IMR-90 (cell line): ENCODE measurements at regions not wholly inside any gene's neighbourhood (a gene's known extent, or its start where the extent isn't known, plus 50 kb on each side); places are given as distances from the start of the nearest gene placed in this dataset.

Source experiments
- ATAC-seq: fragments of 200-7000 bp; cut with Tn5 transposase; 2 replicates; pipeline ENCODE4 v1.9.1; 2020; ENCODE audit warnings: low read depth, mild to moderate bottlenecking, moderate library complexity
- BruUV-seq: library from RNA; stranded (reverse); fragments of 400-500 nt; replicated peaks from 2 replicates; lab custom pipeline; 2021; lab: Mats Ljungman, UMichigan
- CTCF ChIA-PET: fragments of 300-600 bp; formaldehyde crosslinking; extraction: SDS; loops from one replicate; lab custom pipeline; 2021; ENCODE audit warnings: antibody characterized with exemption; lab: Yijun Ruan, JAX
- POLR2A ChIA-PET: fragments of 300-600 bp; sonication (Branson Sonifier 250); formaldehyde crosslinking; loops from one replicate; lab custom pipeline; 2022; ENCODE audit warnings: antibody characterized with exemption; ENCODE audit not compliant: unreplicated experiment; lab: Charles Lee
- DNase-seq: peaks from one replicate; pipeline ENCODE4 v3.0.0; 2013
- H2AFZ ChIP-seq: replicated peaks from 2 replicates; pipeline ENCODE3; 2013; ENCODE audit warnings: low read length, mild to moderate bottlenecking; ENCODE audit not compliant: poor library complexity
- H2AK5ac ChIP-seq: 2 replicates; pipeline ENCODE4 v1.6.1; 2013; ENCODE audit warnings: low read depth, low read length, inconsistent platforms
- H2AK9ac ChIP-seq: replicated peaks from 2 replicates; pipeline ENCODE3; 2013; ENCODE audit warnings: mild to moderate bottlenecking, low read depth, low read length, moderate library complexity; ENCODE audit not compliant: poor library complexity
- H2BK120ac ChIP-seq: 2 replicates; pipeline ENCODE4 v1.6.1; 2013; ENCODE audit warnings: low read depth, low read length, inconsistent platforms
- H2BK15ac ChIP-seq: 3 replicates; pipeline ENCODE4 v1.6.1; 2013; ENCODE audit warnings: low read depth, low read length, inconsistent platforms
- H2BK20ac ChIP-seq: 2 replicates; pipeline ENCODE4 v1.6.1; 2013; ENCODE audit warnings: low read depth, mild to moderate bottlenecking, inconsistent platforms, low read length, moderate library complexity
- H2BK5ac ChIP-seq: 2 replicates; pipeline ENCODE4 v1.6.1; 2013; ENCODE audit warnings: mild to moderate bottlenecking, low read depth, low read length, inconsistent platforms; ENCODE audit not compliant: poor library complexity, severe bottlenecking
- H3K14ac ChIP-seq: replicated peaks from 2 replicates; pipeline ENCODE4 v1.6.1; 2013; ENCODE audit warnings: low read depth, low read length, inconsistent platforms
- H3K18ac ChIP-seq: 2 replicates; pipeline ENCODE4 v1.6.1; 2013; ENCODE audit warnings: low read depth, low read length, control low read depth
- H3K23ac ChIP-seq: 2 replicates; pipeline ENCODE4 v1.6.1; 2013; ENCODE audit warnings: low read depth, low read length, inconsistent platforms
- H3K27ac ChIP-seq: 2 replicates; pipeline ENCODE4 v1.5.1; 2013; ENCODE audit warnings: mild to moderate bottlenecking, control low read depth, low read length; ENCODE audit not compliant: insufficient read depth
- H3K27me3 ChIP-seq: 2 replicates; pipeline ENCODE4 v1.6.1; 2013; ENCODE audit warnings: low read length; ENCODE audit not compliant: control insufficient read depth, insufficient read depth
- H3K36me3 ChIP-seq: 2 replicates; pipeline ENCODE4 v1.6.1; 2013; ENCODE audit warnings: low read length, mixed read lengths; ENCODE audit not compliant: control insufficient read depth, insufficient read depth
- H3K4ac ChIP-seq: 2 replicates; pipeline ENCODE4 v1.6.1; 2013; ENCODE audit warnings: low read depth, low read length, inconsistent platforms
- H3K4me1 ChIP-seq: 2 replicates; pipeline ENCODE4 v1.6.1; 2013; ENCODE audit warnings: low read length, mixed read lengths; ENCODE audit not compliant: control insufficient read depth, insufficient read depth
- H3K4me2 ChIP-seq: 2 replicates; pipeline ENCODE4 v1.6.1; 2013; ENCODE audit warnings: low read depth, mild to moderate bottlenecking, control low read depth, low read length, moderate library complexity
- H3K4me3 ChIP-seq: 2 replicates; pipeline ENCODE4 v1.5.1; 2013; ENCODE audit warnings: low read depth, mild to moderate bottlenecking, control low read depth, low read length, moderate library complexity; ENCODE audit not compliant: insufficient read depth
- H3K56ac ChIP-seq: 2 replicates; pipeline ENCODE4 v1.6.1; 2013; ENCODE audit warnings: low read length, inconsistent platforms; ENCODE audit not compliant: insufficient read depth; ENCODE audit errors: extremely low read depth
- H3K79me1 ChIP-seq, 2 experiments: 2 replicates each; pipeline ENCODE4 v1.6.1; 2013; ENCODE audit warnings: low read length in 2 of 2, inconsistent platforms in 1 of 2, low read depth in 1 of 2
- H3K9ac ChIP-seq: 2 replicates; pipeline ENCODE4 v1.6.1; 2013; ENCODE audit warnings: low read depth, low read length, control low read depth
- H3K9me1 ChIP-seq: 2 replicates; pipeline ENCODE4 v1.6.1; 2013; ENCODE audit warnings: low read length, inconsistent platforms; ENCODE audit not compliant: insufficient read depth
- H3K9me3 ChIP-seq: 2 replicates; pipeline ENCODE4 v1.6.1; 2013; ENCODE audit warnings: low read length; ENCODE audit not compliant: control insufficient read depth, insufficient read depth
- H4K20me1 ChIP-seq: 2 replicates; pipeline ENCODE4 v1.6.1; 2013; ENCODE audit warnings: low read length, inconsistent platforms; ENCODE audit not compliant: insufficient read depth
- H4K5ac ChIP-seq: 2 replicates; pipeline ENCODE4 v1.6.1; 2013; ENCODE audit warnings: mild to moderate bottlenecking, low read depth, low read length, control low read depth
- H4K8ac ChIP-seq, 2 experiments: 2 replicates each; pipeline ENCODE4 v1.6.1; 2013; ENCODE audit warnings: low read depth in 2 of 2, low read length in 2 of 2, control low read depth in 1 of 2, inconsistent platforms in 1 of 2
- H4K91ac ChIP-seq: 2 replicates; pipeline ENCODE4 v1.6.1; 2013; ENCODE audit warnings: low read depth, low read length, inconsistent platforms; ENCODE audit not compliant: insufficient read depth
- BHLHE40 ChIP-seq: fragments of 150-350 bp; IDR thresholded peaks from 2 replicates; pipeline ENCODE4 v1.6.1; 2016; ENCODE audit warnings: mild to moderate bottlenecking, low read depth, low read length
- CEBPB ChIP-seq: IDR thresholded peaks from 2 replicates; pipeline ENCODE4 v1.6.1; 2012; ENCODE audit warnings: low read depth, low read length, improper control_type of control experiment
- CHD1 ChIP-seq: IDR thresholded peaks from 2 replicates; pipeline ENCODE4 v1.6.1; 2012; ENCODE audit warnings: low read depth, low read length, improper control_type of control experiment
- FOS ChIP-seq: fragments of 150-350 bp; IDR thresholded peaks from 2 replicates; pipeline ENCODE4 v1.6.1; 2016; ENCODE audit warnings: low read depth, low read length
- MAFK ChIP-seq: IDR thresholded peaks from 2 replicates; pipeline ENCODE4 v1.6.1; 2012; ENCODE audit warnings: low read depth, low read length, improper control_type of control experiment
- MAZ ChIP-seq: IDR thresholded peaks from 2 replicates; pipeline ENCODE4 v1.6.1; 2012; ENCODE audit warnings: low read depth, mild to moderate bottlenecking, low read length, improper control_type of control experiment, moderate library complexity, borderline replicate concordance
- MXI1 ChIP-seq: IDR thresholded peaks from 2 replicates; pipeline ENCODE4 v1.6.1; 2012; ENCODE audit warnings: low read depth, mild to moderate bottlenecking, low read length, moderate library complexity, borderline replicate concordance
- NFE2L2 ChIP-seq: fragments of 150-350 bp; IDR thresholded peaks from 2 replicates; pipeline ENCODE4 v1.6.1; 2016; ENCODE audit warnings: low read depth, mild to moderate bottlenecking, low read length
- POLR2A ChIP-seq: IDR thresholded peaks from 2 replicates; pipeline ENCODE4 v1.6.1; 2012; ENCODE audit warnings: mild to moderate bottlenecking, low read depth, low read length
- RAD21 ChIP-seq: IDR thresholded peaks from 2 replicates; pipeline ENCODE4 v1.6.1; 2012; ENCODE audit warnings: low read length, improper control_type of control experiment
- RCOR1 ChIP-seq: IDR thresholded peaks from 2 replicates; pipeline ENCODE4 v1.6.1; 2012; ENCODE audit warnings: mild to moderate bottlenecking, low read length, improper control_type of control experiment; ENCODE audit not compliant: insufficient replicate concordance
- RFX5 ChIP-seq: IDR thresholded peaks from 2 replicates; pipeline ENCODE4 v1.8.0; 2012; ENCODE audit warnings: low read depth, mild to moderate bottlenecking, low read length, moderate library complexity
- SMC3 ChIP-seq: fragments of 150-350 bp; IDR thresholded peaks from 2 replicates; pipeline ENCODE4 v1.6.1; 2016; ENCODE audit warnings: low read depth, mild to moderate bottlenecking, antibody characterized with exemption, low read length, moderate library complexity
- WGBS, 2 experiments: methylation state at CpG; one replicate each; pipeline versions ENCODE4 v1.1.5 to v1.1.7; 2013; ENCODE audit warnings: missing lambda C conversion rate in 2 of 2; ENCODE audit not compliant: insufficient read length in 1 of 2; ENCODE audit errors: extremely low coverage in 2 of 2; 5-methylcytosine and 5-hydroxymethylcytosine counted together
- dilution Hi-C: fragments of 300-500 bp; cut with HindIII; formaldehyde crosslinking; loops from one replicate; pipeline ENCODE4 v1.14.3; 2018; ENCODE audit warnings: low sequenced_read_pairs; ENCODE audit not compliant: unreplicated experiment
- in situ Hi-C: fragments of 300-500 bp; cut with MboI; formaldehyde crosslinking; loops from 3 replicates; pipeline ENCODE4 v1.14.3; 2019; ENCODE audit warnings: low sequenced_read_pairs, inconsistent platforms, mixed read lengths
- intact Hi-C: fragments of 100-400 bp; cut with micrococcal nuclease; formaldehyde crosslinking; loops from 2 replicates; pipeline ENCODE4 v1.10.0; 2022
- TF ChIP-seq, protein P1 (sequence below): fragments of 150-350 bp; IDR thresholded peaks from 2 replicates; pipeline ENCODE4 v1.6.1; 2016; ENCODE audit warnings: low read depth, mild to moderate bottlenecking, low read length, moderate library complexity, borderline replicate concordance
- TF ChIP-seq, protein P2 (sequence below): fragments of 150-350 bp; IDR thresholded peaks from 2 replicates; pipeline ENCODE4 v1.6.1; 2017; ENCODE audit warnings: mild to moderate bottlenecking, antibody characterized with exemption, low read length, low read depth
- TF ChIP-seq, protein P3 (sequence below): conservative IDR thresholded peaks from 2 replicates; pipeline ENCODE4 v1.5.1; 2012; ENCODE audit warnings: mild to moderate bottlenecking, low read depth, low read length, improper control_type of control experiment

DNA sequence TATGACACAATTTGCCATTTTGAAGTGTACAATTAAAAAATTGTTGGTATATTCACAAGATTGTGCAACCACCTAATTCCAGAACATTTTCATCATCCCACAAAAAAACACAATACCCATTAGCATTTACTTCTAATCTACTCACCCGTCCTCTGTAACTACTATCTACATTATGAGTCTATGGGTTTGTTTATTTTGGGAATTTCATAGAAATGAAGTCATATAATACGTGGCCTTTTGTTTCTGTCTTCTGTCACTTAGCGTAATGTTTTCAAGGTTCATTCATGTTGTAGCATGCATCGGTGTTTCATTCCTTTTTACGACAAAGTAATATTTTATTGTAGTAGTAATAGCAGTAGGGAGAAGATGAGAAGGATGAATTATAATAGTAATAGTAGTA lies 55.2 kb upstream of the CNTN6 start:
- in situ Hi-C loops (no loop called here), intact Hi-C loops (no loop called here), dilution Hi-C loops (no loop called here)
- no peak for TF ChIP-seq NFE2L2
- TF ChIP-seq MAFK = no peak
- no peak for TF ChIP-seq SMC3
- no peak for TF ChIP-seq MAZ
- TF ChIP-seq RFX5 = no peak
- no peak for TF ChIP-seq MXI1
- TF ChIP-seq BHLHE40 = no peak
- no peak for TF ChIP-seq RCOR1
- no peak for TF ChIP-seq RAD21
- TF ChIP-seq, protein P1, sequence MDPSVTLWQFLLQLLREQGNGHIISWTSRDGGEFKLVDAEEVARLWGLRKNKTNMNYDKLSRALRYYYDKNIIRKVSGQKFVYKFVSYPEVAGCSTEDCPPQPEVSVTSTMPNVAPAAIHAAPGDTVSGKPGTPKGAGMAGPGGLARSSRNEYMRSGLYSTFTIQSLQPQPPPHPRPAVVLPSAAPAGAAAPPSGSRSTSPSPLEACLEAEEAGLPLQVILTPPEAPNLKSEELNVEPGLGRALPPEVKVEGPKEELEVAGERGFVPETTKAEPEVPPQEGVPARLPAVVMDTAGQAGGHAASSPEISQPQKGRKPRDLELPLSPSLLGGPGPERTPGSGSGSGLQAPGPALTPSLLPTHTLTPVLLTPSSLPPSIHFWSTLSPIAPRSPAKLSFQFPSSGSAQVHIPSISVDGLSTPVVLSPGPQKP = no peak
- TF ChIP-seq FOS = no peak
- TF ChIP-seq, protein P2, sequence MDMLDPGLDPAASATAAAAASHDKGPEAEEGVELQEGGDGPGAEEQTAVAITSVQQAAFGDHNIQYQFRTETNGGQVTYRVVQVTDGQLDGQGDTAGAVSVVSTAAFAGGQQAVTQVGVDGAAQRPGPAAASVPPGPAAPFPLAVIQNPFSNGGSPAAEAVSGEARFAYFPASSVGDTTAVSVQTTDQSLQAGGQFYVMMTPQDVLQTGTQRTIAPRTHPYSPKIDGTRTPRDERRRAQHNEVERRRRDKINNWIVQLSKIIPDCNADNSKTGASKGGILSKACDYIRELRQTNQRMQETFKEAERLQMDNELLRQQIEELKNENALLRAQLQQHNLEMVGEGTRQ = no peak
- no peak for TF ChIP-seq CEBPB
- no peak for TF ChIP-seq CHD1
- no peak for TF ChIP-seq POLR2A
- TF ChIP-seq, protein P3, sequence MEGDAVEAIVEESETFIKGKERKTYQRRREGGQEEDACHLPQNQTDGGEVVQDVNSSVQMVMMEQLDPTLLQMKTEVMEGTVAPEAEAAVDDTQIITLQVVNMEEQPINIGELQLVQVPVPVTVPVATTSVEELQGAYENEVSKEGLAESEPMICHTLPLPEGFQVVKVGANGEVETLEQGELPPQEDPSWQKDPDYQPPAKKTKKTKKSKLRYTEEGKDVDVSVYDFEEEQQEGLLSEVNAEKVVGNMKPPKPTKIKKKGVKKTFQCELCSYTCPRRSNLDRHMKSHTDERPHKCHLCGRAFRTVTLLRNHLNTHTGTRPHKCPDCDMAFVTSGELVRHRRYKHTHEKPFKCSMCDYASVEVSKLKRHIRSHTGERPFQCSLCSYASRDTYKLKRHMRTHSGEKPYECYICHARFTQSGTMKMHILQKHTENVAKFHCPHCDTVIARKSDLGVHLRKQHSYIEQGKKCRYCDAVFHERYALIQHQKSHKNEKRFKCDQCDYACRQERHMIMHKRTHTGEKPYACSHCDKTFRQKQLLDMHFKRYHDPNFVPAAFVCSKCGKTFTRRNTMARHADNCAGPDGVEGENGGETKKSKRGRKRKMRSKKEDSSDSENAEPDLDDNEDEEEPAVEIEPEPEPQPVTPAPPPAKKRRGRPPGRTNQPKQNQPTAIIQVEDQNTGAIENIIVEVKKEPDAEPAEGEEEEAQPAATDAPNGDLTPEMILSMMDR = no peak
- Histone ChIP-seq H3K27ac (no peak overlapping the region), H4K20me1 (no peaks in the 10 kb centered on the region), H2BK120ac (no peak overlapping the region), H2BK15ac (no peak overlapping the region), H3K79me1 (no peaks in the 10 kb centered on the region), H2AFZ (no peak overlapping the region), H3K56ac (no peak overlapping the region), H4K5ac (no peak overlapping the region), H2AK5ac (no peak overlapping the region), H3K4me1 (no peaks in the 10 kb centered on the region), H3K4ac (no peak overlapping the region), H3K23ac (no peak overlapping the region), H3K27me3 (no peaks in the 10 kb centered on the region), H3K14ac (no peak overlapping the region), H3K9me1 (no peaks in the 10 kb centered on the region), H3K9ac (no peak overlapping the region), H3K36me3 (no peaks in the 10 kb centered on the region), H2AK9ac (no peak overlapping the region), H3K18ac (no peak overlapping the region), H2BK5ac (no peak overlapping the region), H3K4me3 (no peak overlapping the region), H4K8ac (no peak overlapping the region), H4K91ac (no peak overlapping the region), H2BK20ac (no peak overlapping the region), H3K4me2 (no peak overlapping the region), H3K9me3 (peaks cover 7% of the 10 kb centered on the region; the same call in 1 of the 2 replicates)
- ATAC-seq (no peak), DNase-seq (no peak)
- 75% methylated on average over 2 of the region's 5 CpGs; no CpG with 5 or more reads in 1 of the 2 experiments for WGBS, 2 experiments
- no TSS peak for BruUV-seq
- CTCF ChIA-PET = no interaction called here
- POLR2A ChIA-PET = no interaction called here
